ENCODE measurements at regions not wholly inside any gene's neighbourhood (a gene's known extent, or its start where the extent isn't known, plus 50 kb on each side); places are given as distances from the start of the nearest gene placed in this dataset.
"Not testable (repeated sequence)": the region's sequence is repeated elsewhere in the genome, so short reads cannot be mapped to it uniquely, and the experiment has no call there.

- DNase-seq = no peak
Measured at GRCh38 chr2:121818546-121818945, 63.1 kb downstream of the TSN start.

DNA sequence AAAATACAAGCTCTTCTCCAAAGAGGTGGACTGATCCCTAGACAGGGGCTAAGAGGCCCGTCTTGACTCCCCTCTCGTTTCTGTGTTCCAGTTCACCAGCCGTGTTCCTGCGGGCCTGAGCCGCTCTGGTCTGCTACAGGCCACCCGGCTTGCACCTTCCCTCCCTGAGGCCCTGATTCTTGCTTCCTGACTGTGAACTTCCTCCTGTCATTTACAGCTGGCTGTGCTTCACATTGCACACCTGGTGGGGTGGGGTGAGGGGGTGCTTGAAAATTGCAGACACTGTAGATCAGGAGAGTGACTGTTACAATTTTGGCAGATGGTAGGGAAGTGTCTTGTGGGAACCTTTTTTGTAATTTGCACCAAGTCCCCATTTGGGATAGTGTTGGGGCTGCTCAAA, 64.4 kb downstream of the TSN start:
- no peak for DNase-seq

- no peak for DNase-seq
Measured at GRCh38 chr2:121821476-121822158, 66.2 kb downstream of the TSN start.

GRCh38 chr2:121824264-121824663, 68.8 kb downstream of the TSN start:
- no peak for DNase-seq

DNA sequence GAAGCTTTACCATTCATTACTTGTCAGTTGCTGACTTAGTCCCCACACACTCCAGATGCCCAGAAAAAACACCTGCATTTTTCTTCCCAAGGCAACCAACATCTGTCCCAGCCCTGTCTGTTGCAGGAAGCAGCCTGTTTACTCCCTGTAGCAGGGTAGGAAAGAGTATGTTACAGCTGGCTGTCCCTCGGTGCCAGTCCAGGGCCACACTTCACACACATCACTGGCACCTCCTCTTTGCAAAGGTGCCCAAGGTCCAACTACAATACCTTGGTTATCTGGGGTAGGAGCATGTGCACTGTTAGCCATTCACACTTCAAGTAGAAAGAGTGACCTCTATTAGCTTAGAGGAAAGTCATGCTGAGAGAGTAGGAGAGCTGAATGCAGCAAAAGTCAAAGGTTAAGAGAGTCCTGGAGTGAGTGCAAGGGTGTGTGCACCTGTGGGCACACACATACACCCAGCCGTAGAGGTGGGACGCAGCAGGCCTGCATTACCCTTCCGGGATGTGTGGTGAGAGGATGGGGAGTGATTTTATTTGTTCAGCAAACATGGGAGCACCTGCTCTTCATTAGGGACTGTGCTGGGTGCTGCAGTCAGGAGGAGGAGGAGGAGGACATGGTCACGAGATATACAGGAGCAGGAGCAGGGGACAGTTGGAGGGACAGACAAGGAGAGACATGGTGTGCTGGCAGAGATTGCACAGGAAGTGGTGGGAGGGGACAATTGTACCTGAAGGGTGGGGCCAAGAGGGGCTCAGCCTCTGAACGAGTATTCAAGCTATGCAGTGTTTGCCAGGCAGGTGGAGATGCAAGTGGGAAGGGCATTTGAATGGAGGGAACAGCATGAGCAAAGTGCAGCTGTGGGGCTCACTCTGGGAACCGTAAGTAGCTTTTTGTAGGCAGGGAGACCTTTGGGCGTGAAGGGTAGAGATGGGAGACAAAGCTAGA, 69.8 kb downstream of the TSN start:
- no peak for DNase-seq

DNA sequence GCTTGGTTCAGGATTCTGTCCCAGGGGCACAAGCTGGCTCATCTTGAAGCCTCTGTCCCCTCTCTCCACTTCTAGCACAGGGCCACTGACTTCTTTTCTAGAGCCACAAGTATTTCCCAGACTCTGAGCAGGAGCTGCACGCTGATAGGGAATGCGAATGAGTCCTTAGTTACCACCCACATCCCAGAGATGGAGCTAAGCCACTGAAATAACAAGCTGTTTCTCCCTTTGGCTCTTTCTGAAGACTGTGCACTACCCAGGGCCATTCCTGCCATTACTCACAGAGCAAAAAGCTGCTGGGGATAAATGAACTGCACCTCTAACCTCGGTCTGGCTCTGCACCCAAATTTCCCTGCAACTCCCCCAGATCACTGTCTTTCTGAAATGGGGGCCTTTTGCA, 70.6 kb downstream of the TSN start:
- no peak for DNase-seq

- no peak for DNase-seq
Measured at GRCh38 chr2:121828281-121828731, 72.9 kb downstream of the TSN start.

DNA sequence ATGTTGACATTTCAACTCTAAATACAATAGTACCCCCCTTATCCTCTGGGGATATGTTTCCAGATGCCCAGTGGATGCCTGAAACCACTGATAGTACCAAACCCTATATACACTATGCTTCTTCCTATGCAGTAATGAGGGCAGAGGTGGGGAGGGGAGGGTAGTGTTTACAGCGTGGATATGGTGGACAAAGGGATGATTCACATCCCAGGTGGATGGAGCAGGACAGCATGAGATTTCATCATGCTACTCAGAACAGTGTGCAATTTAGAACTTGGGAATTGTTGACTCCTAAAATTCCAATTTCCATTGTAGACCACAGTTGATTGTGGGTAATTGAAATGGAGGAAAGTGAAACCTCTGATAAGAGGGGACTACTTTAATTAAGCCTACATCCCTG, 75.4 kb downstream of the TSN start:
- DNase-seq = no peak

DNA sequence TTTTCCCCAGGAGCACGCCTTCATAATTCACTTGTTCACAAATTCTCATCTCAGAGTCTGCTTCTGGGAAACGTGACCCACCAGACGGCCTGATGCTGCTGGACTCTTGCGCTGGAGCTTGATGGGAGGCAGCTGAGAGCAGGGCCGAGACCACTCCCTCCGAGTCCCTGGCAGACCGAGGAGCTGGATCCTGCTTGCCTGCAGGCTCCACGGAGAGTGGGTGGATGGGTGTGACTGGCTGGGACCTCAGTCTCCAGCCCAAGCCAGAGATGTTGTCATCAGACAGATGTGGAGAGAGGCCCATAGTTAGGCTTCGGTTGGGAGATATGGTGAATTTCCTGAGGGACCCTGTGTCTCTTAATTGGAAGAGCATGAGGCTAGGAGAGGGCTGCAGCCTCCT, 76.4 kb downstream of the TSN start:
- no peak for DNase-seq

GRCh38 chr2:121832412-121833357, 77.2 kb downstream of the TSN start:
- no peak for DNase-seq

DNA sequence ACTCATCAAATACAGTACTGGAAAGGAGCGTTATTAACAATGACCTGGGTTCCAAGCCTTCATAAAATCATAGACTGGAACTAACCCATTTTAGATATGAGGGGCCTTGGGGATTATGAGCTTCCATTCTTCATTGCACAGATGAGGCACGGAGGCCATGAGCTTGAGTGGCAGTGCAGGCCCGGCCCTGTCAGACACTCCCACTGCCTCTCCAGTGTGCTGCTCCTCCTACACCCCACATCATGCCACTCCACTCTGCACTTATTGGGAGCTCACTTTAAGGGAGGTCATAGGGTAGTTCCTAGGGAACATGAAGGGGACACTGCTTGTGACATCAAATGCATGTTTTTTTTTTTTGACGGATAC, 77.9 kb downstream of the TSN start:
- no peak for DNase-seq

- DNase-seq = no peak
Measured at GRCh38 chr2:121836611-121837010, 81.2 kb downstream of the TSN start.

GRCh38 chr2:121837591-121837990, 82.1 kb downstream of the TSN start:
- no peak for DNase-seq

- DNase-seq = no peak
Measured at GRCh38 chr2:121838551-121838950, 83.1 kb downstream of the TSN start.

DNA sequence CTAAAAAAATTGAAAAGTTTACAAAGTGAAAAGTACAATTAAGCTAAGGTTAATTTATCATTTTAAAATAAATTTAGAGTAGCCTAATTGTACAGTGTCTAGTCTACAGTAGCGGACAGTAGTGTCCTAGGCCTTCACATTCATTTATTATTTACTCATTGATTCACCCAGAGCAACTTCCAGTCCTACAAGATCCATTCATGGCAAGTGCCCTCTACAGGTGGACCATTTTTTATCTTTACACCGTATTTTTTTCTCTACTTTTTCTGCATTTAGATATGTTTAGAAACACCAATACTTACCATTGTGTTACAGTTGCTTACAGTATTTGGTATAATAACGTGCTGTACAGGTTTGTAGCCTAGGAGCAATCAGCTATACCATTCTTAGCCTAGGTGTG, 84.1 kb downstream of the TSN start:
- no peak for DNase-seq

GRCh38 chr2:121849236-121849635, 93.8 kb downstream of the TSN start:
- no peak for DNase-seq

GRCh38 chr2:121853149-121853548, 97.7 kb downstream of the TSN start:
- DNase-seq = not testable (repeated sequence)

- DNase-seq = no peak
Measured at GRCh38 chr2:121855510-121855909, 100.1 kb downstream of the TSN start.

GRCh38 chr2:121856360-121856759, 100.9 kb downstream of the TSN start:
- DNase-seq = no peak

- no peak for DNase-seq
Measured at GRCh38 chr2:121858369-121858768, 102.9 kb downstream of the TSN start.

GRCh38 chr2:121858847-121859246, 103.4 kb downstream of the TSN start:
- DNase-seq = no peak

- no peak for DNase-seq
Measured at GRCh38 chr2:121860033-121860757, 104.7 kb downstream of the TSN start.

Measured in CD4-positive, alpha-beta T cell treated with Interleukin-6 for 4 hours (primary cell).